NOMO-1 treated with DMSO at 0.1 percent for 48 hours (cell line): ENCODE measurements at regions not wholly inside any gene's neighbourhood (a gene's known extent, or its start where the extent isn't known, plus 50 kb on each side); places are given as distances from the start of the nearest gene placed in this dataset.
A peak's percentile ranks its signal among the peaks of the same experiment; 100 is the strongest.
"Not testable (repeated sequence)": the region's sequence is repeated elsewhere in the genome, so short reads cannot be mapped to it uniquely, and the experiment has no call there.

Experiments
- DNase-seq: peaks from one replicate; lab custom pipeline; 2025; ENCODE audit not compliant: unreplicated experiment; lab: John Stamatoyannopoulos, UW

DNA sequence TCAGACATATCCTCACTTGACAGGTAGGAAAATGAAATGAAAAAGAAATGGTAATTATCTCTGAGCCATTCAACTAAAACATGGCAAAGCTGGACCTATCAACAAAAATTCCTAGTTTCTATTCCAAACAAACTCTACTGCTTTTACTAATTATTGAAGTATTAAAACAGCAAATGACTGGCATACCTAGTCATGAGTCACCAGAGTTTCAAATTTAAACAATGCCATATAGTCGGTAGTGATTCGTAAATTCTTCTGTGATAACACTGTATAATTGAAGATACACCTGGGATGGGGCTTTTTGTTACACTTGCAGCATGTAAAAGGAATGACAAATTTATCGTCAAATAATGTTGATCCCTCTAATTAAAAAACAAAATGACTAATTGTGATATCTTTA, 153.1 kb upstream of the THUMPD2 start:
- no peak for DNase-seq

- no peak for DNase-seq
Observed at GRCh38 chr2:39930175-39930917, 151.3 kb upstream of the THUMPD2 start.

GRCh38 chr2:39929531-39929930, 150.5 kb upstream of the THUMPD2 start:
- no peak for DNase-seq

- DNase-seq: no peak
Observed at GRCh38 chr2:39925312-39925711, 146.3 kb upstream of the THUMPD2 start.

DNA sequence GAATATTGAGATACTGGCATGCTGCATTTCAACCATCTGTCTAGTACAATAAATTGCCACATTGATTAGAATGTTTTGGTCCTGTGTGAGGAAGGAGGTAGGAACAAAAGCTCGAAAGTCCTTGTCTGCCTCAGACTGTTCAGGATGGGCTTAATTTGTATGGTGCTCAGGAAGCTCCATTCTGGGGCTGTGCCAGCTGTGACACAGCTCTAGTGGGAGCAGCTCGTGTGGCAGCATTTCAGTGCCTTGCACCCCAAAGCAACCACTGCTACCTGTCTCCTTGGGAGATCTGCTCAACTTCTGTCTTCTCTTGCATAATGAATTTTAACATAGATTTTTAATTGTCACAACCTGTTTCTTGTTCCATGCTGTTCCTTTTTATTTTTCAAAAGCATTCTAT, 144.4 kb upstream of the THUMPD2 start:
- DNase-seq: no peak

GRCh38 chr2:39922679-39923405, 143.8 kb upstream of the THUMPD2 start:
- no peak for DNase-seq

GRCh38 chr2:39920307-39920801, 141.3 kb upstream of the THUMPD2 start:
- DNase-seq: no peak

DNA sequence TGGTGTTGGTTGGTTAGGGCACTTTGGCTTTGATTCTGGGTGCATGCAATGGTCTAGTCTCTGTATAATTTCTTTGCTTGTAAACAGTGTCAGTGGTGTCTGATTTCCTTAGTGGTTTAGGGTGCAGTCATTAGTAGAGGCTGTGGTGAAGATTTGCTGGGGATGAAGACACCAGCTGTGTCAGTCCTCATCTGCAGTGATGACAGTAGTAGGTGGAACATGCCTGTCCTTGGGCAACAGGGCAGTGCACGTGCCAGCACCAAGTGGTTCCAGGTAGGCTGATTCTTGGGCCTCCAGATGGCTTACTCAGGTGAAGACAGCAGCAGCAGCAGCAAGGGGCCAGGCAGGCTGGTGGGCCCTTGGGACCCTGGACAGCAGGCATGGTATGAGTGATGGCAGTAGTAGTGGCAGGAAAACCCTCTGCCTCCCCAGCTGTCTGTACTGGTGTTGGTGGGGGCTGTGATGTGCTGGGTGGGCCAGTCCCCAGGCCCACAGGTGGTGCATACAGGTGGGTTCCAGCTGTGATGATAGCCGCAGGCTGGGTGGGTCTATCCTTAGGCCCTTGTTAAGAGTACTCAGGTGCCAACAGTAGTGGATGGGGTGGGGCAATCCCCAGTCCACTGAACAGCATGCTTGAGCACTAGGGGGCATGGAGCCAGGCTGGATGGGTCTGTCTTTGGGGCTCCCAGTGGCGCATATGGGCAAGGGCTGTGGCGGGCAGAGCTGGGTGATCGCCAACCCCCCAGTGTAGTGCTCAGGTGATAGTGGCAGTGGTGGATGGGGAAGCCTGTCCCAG, 140.7 kb upstream of the THUMPD2 start:
- no peak for DNase-seq

DNA sequence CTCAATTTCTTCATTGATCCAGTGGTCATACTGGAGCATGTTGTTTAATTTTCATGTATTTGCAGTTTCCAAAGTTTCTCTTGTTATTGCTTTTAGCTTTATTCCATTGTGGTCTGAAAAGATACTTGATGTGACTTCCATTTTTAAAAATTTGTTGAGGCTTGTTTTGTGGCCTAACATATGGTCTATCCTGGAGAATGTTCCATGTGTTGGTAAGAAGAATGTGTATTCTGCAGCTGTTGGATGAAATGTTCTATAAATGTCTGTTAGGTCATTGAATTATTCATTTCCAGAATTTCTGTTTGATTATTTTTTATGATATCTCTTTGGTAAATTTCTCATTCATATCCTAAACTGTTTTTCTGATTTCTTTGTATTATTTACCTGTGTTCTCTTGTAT, 139.8 kb upstream of the THUMPD2 start:
- no peak for DNase-seq

GRCh38 chr2:39917371-39917770, 138.3 kb upstream of the THUMPD2 start:
- DNase-seq: peak; percentile 56

GRCh38 chr2:39914949-39915348, 135.9 kb upstream of the THUMPD2 start:
- DNase-seq: no peak

DNA sequence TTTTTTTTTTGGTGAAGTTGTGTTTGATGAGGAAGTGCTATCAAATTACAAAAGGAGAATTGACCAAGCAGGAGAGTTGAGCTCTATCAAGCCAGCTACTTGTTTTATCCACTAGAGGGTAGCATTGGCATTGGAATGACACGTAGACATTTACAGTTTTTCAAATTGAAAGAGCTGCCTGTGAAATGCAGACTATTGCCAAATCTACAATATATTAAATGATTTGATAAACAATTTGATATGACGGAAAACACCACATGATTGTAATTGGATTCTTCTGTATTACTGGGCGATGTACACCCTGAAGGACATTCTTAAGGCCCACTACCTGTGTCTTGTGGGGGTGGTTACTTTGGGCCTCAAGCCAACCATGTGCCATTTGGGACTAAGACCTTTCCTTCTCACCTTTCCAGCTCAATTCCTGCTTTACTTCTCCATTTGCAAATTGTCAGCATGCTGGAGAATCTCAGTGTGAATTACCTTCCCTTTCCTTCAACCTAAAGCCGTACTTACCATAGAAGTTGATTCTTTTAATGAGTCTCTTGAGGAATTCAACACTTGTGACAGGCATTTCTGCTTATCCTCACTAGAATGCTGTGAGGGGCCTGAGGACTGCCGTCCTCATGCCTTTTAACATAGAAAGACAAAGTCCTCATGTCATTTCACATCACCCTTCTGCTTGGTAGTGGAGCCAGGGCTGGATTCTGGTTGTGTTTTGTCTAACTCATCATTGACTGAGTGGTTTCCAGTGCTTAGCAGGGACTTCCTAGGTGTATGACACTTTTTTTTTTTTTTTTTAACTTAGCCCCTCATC, 134.8 kb upstream of the THUMPD2 start:
- peak; percentile 86 for DNase-seq

GRCh38 chr2:39902103-39902502, 123.0 kb upstream of the THUMPD2 start:
- DNase-seq: no peak

DNA sequence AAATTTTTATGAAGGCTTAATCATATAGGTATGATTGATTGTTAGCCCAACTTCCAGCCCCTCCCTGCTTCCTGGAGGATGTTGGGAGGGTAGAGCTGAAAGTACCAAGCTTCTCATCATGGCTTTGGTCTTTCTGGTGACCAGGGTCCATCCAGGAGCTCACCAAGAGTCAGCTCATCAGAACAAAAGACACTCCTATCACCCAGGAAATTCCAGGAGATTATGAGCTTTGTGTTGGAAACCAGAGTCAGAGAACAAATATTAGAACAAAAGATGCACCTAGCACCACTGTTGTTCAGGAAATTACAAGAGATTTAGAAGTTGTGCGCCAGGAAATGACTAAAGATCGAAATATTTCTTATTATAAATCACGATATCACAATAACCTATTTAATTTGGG, 119.9 kb upstream of the THUMPD2 start:
- no peak for DNase-seq

DNA sequence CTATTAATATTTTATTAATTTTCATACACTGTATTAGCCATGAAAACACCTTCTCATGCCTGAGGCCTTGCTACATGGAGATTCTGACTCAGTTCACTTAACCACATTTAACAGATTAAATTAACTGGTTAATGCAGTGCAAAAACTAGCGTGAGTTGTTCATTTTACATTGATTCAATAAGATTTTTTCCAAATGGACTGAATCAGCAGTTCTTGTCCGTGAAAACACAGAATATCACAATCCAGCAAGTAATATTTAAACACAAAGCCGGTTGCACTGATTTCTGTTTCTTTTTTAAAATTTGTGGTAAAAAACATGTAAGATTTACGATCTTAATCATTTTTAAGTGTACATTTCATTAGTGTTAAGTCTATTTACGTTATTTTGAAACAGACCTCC, 118.2 kb upstream of the THUMPD2 start:
- DNase-seq: no peak

- no peak for DNase-seq
Observed at GRCh38 chr2:39894082-39894481, 115.0 kb upstream of the THUMPD2 start.

GRCh38 chr2:39893616-39894015, 114.6 kb upstream of the THUMPD2 start:
- peak; percentile 54 for DNase-seq

- no peak for DNase-seq
Observed at GRCh38 chr2:39881948-39882347, 102.9 kb upstream of the THUMPD2 start.

DNA sequence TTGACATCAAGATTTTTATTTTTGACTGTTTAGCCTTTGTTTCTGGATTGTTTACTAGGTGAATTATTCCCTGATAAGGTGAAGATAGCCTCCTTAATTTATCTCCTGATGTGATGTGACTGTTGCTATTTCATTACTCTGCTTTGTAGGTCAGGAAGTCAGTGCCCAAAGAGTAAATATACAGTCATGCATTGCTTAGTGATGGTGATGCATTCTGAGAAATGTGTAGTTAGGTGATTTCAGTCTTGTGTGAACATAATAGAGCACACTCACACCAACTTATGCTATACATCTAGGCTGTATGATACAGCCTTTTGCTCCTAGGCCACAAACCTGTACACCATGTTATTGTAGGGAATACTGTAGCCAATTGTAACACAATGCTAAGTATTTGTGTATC, 102.4 kb upstream of the THUMPD2 start:
- no peak for DNase-seq

DNA sequence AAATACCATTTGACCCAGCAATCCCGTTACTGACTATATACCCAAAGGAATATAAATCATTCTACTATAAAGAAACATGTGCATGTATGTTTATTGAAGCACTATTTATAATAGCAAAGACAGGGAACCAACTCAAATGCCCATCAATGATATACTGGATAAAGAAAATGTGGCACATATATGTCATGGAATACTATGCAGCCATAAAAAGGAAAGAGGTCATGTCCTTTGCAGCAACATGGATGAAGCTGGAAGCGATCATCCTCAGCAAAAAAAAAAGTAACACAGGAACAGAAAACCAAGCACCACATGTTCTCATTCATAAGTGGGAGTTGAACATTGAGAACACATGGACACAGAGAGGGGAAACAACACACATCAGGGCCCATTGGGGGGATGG, 99.9 kb upstream of the THUMPD2 start:
- not testable (repeated sequence) for DNase-seq

GRCh38 chr2:39875914-39876267, 96.8 kb upstream of the THUMPD2 start:
- no peak for DNase-seq
